T-helper 2 cell (primary cell): ENCODE measurements at regions not wholly inside any gene's neighbourhood (a gene's known extent, or its start where the extent isn't known, plus 50 kb on each side); places are given as distances from the start of the nearest gene placed in this dataset.
A peak's percentile ranks its signal among the peaks of the same experiment; 100 is the strongest.
"Not testable (repeated sequence)": the region's sequence is repeated elsewhere in the genome, so short reads cannot be mapped to it uniquely, and the experiment has no call there.

Experiments used
- DNase-seq, 5 experiments: peaks; one replicate each; pipeline versions ENCODE4 v3.0.0 to v3.0.0-alpha.2; 2012 to 2022

- no peak for DNase-seq
Measured at GRCh38 chr15:95202569-95203349, 971.4 kb downstream of the MCTP2 start.

- no peak for DNase-seq
Measured at GRCh38 chr15:95205077-95205476, 973.7 kb downstream of the MCTP2 start.

- DNase-seq = not testable (repeated sequence)
Measured at GRCh38 chr15:95205830-95206229, 974.5 kb downstream of the MCTP2 start.

- DNase-seq = no peak
Measured at GRCh38 chr15:95208071-95208470, 976.7 kb downstream of the MCTP2 start.

GRCh38 chr15:95208988-95209387, 977.6 kb downstream of the MCTP2 start:
- DNase-seq = no peak

GRCh38 chr15:95210436-95210981, 979.1 kb downstream of the MCTP2 start:
- DNase-seq = no peak

GRCh38 chr15:95215017-95215416, 983.7 kb downstream of the MCTP2 start:
- no peak for DNase-seq

- no peak for DNase-seq
Measured at GRCh38 chr15:95226835-95227234, 995.5 kb downstream of the MCTP2 start.

- no peak for DNase-seq
Measured at GRCh38 chr15:95227235-95227634, 995.9 kb downstream of the MCTP2 start.

- no peak for DNase-seq
Measured at GRCh38 chr15:95228856-95229555, 997.6 kb downstream of the MCTP2 start.

GRCh38 chr15:95235033-95235432, 1003.7 kb downstream of the MCTP2 start:
- DNase-seq = no peak

- DNase-seq = no peak
Measured at GRCh38 chr15:95247071-95247984, 1016.0 kb downstream of the MCTP2 start.

GRCh38 chr15:95249524-95249923, 1018.2 kb downstream of the MCTP2 start:
- DNase-seq = no peak

- DNase-seq = no peak
Measured at GRCh38 chr15:95252404-95252803, 1021.0 kb downstream of the MCTP2 start.

- no peak for DNase-seq
Measured at GRCh38 chr15:95254263-95254662, 1022.9 kb downstream of the MCTP2 start.

GRCh38 chr15:95259513-95259912, 1028.2 kb downstream of the MCTP2 start:
- peak in 3 of 5 experiments; percentile 9 to 65 (median 12) for DNase-seq

- DNase-seq = no peak
Measured at GRCh38 chr15:95259965-95260364, 1028.6 kb downstream of the MCTP2 start.

GRCh38 chr15:95260856-95261255, 1029.5 kb downstream of the MCTP2 start:
- DNase-seq = no peak

GRCh38 chr15:95261546-95261945, 1030.2 kb downstream of the MCTP2 start:
- DNase-seq = no peak

GRCh38 chr15:95261968-95262367, 1030.6 kb downstream of the MCTP2 start:
- no peak for DNase-seq

- DNase-seq = no peak
Measured at GRCh38 chr15:95262866-95263564, 1031.7 kb downstream of the MCTP2 start.

GRCh38 chr15:95263751-95264150, 1032.4 kb downstream of the MCTP2 start:
- no peak for DNase-seq
